ENCODE measurements at regions not wholly inside any gene's neighbourhood (a gene's known extent, or its start where the extent isn't known, plus 50 kb on each side); places are given as distances from the start of the nearest gene placed in this dataset.
"Not testable (repeated sequence)": the region's sequence is repeated elsewhere in the genome, so short reads cannot be mapped to it uniquely, and the experiment has no call there.

- peaks cover 70% of the 10 kb centered on the region for H3K27me3 ChIP-seq (ENCODE audit: insufficient read depth, insufficient read length)
- no peaks in the 10 kb centered on the region for H3K9me3 ChIP-seq (ENCODE audit: insufficient read depth, low read length)
- no peaks in the 10 kb centered on the region for H3K4me1 ChIP-seq (ENCODE audit: insufficient read depth, insufficient read length)
- DNase-seq (ENCODE audit: low read depth, low spot score): no peak
- no peak overlapping the region for H3K9ac ChIP-seq (ENCODE audit: insufficient read length, low read depth)
- H3K36me3 ChIP-seq (ENCODE audit: insufficient read depth, insufficient read length, low read length): no peaks in the 10 kb centered on the region
- no peak overlapping the region for H3K4me3 ChIP-seq (ENCODE audit: insufficient read length, low read depth)
- TF ChIP-seq ZNF274 (IDR thresholded peaks at IDR 0.05; ENCODE audit: low read depth, low read length): no peak
- no peak for TF ChIP-seq SUZ12 (IDR thresholded peaks at IDR 0.05; ENCODE audit: extremely low read depth, insufficient read depth, insufficient read length)
- TF ChIP-seq YY1 (IDR thresholded peaks at IDR 0.05; ENCODE audit: insufficient read depth, insufficient read length): no peak
Measured at GRCh38 chr14:106060276-106060975, 534.0 kb downstream of the TMEM121 start.

DNA sequence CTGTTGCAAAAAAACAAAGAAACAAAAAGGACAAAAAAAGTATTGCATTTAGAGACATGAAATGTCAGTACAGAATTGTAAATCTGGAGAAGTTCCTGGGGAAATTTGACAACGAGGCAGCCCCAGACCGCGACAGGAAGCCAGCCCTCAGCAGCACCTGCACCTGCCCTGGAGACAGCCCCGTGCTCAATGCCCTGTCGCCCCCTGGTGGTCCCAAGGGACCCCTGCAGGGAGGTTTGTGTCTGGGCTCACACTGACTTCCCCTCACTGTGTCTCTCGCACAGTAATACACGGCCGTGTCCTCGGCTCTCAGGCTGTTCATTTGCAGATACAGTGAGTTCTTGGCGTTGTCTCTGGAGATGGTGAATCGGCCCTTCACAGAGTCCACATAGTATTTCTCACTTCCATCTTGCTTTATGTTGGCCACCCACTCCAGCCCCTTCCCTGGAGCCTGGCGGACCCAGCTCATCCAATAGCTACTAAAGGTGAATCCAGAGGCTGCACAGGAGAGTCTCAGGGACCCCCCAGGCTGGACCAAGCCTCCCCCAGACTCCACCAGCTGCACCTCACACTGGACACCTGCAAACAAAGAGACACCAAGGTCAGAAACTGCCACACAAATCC lies 535.6 kb downstream of the TMEM121 start:
- H3K27me3 ChIP-seq (ENCODE audit: insufficient read depth, insufficient read length): peaks cover 75% of the 10 kb centered on the region
- not testable (repeated sequence) for H3K4me1 ChIP-seq (ENCODE audit: insufficient read depth, insufficient read length); H3K9ac ChIP-seq (ENCODE audit: insufficient read length, low read depth); H3K4me3 ChIP-seq (ENCODE audit: insufficient read length, low read depth); H3K36me3 ChIP-seq (ENCODE audit: insufficient read depth, insufficient read length, low read length); H3K9me3 ChIP-seq (ENCODE audit: insufficient read depth, low read length)
- DNase-seq (ENCODE audit: low read depth, low spot score): peak; percentile 8

DNA sequence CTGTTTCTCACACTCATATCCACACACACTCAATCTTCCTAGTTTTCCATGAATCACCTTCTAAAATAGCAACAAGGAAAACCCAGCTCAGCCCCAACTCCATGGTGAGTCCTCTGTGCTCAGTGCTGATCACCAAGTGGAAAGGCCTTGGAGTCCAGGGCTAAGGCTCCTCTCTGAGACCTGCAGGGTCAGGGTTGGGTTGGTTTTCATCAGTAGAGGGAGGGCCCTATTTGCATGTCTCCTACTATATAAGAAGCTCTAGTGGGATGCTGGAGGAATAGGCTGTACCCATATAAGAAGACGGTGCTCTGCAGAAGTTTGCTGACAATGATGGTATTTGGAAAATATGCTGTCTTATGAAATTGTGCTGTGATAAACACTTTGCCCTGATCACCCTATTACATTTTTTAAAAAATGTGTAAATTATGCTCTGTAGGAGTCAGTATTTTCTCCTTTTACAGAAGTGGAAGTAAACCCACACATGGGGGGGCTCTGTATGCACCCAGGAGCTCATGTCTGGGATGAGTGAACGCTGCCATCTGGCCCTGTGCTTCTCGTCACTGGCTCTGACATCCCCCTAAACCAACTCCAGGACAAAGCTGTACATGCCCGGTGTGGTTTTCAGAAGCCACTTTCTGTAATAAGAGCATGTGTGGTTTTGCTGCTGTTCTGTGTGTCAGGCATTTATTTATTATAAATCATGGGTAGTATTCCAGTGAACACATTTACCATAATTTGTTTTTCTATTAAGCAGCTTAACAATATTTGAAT lies 536.3 kb downstream of the TMEM121 start:
- no peak overlapping the region for H3K9ac ChIP-seq (ENCODE audit: insufficient read length, low read depth)
- no peaks in the 10 kb centered on the region for H3K4me1 ChIP-seq (ENCODE audit: insufficient read depth, insufficient read length)
- no peak overlapping the region for H3K4me3 ChIP-seq (ENCODE audit: insufficient read length, low read depth)
- TF ChIP-seq YY1 (IDR thresholded peaks at IDR 0.05; ENCODE audit: insufficient read depth, insufficient read length): no peak
- no peaks in the 10 kb centered on the region for H3K36me3 ChIP-seq (ENCODE audit: insufficient read depth, insufficient read length, low read length)
- H3K27me3 ChIP-seq (ENCODE audit: insufficient read depth, insufficient read length): peaks cover 78% of the 10 kb centered on the region
- H3K9me3 ChIP-seq (ENCODE audit: insufficient read depth, low read length): no peaks in the 10 kb centered on the region
- no peak for DNase-seq (ENCODE audit: low read depth, low spot score)

DNA sequence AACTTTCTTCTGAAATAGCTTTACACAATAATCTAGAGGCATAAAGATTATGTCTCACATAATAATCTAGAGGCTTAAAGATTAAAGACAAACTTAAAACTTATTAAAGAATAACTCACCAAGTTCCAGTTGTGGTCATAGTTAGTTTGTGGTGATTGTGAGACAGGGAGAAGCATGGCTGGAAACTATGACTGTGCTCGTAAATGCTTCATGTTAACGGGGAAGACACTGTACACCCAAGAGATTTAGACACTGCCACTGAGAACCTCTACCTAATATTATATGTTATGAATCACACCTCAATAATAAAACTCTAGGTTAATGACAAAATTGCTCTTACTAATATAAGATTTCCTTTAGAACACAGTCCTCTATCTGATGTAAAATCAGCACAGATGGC lies 541.6 kb downstream of the TMEM121 start:
- Histone ChIP-seq H3K9me3 (ENCODE audit: insufficient read depth, low read length) (no peaks in the 10 kb centered on the region), H3K4me3 (ENCODE audit: insufficient read length, low read depth) (no peak overlapping the region), H3K36me3 (ENCODE audit: insufficient read depth, insufficient read length, low read length) (no peaks in the 10 kb centered on the region), H3K27me3 (ENCODE audit: insufficient read depth, insufficient read length) (peaks cover 93% of the 10 kb centered on the region), H3K4me1 (ENCODE audit: insufficient read depth, insufficient read length) (no peaks in the 10 kb centered on the region), H3K9ac (ENCODE audit: insufficient read length, low read depth) (no peak overlapping the region)
- TF ChIP-seq YY1 (IDR thresholded peaks at IDR 0.05; ENCODE audit: insufficient read depth, insufficient read length) (no peak), ZNF274 (IDR thresholded peaks at IDR 0.05; ENCODE audit: low read depth, low read length) (no peak), SUZ12 (IDR thresholded peaks at IDR 0.05; ENCODE audit: extremely low read depth, insufficient read depth, insufficient read length) (no peak)
- no peak for DNase-seq (ENCODE audit: low read depth, low spot score)

DNA sequence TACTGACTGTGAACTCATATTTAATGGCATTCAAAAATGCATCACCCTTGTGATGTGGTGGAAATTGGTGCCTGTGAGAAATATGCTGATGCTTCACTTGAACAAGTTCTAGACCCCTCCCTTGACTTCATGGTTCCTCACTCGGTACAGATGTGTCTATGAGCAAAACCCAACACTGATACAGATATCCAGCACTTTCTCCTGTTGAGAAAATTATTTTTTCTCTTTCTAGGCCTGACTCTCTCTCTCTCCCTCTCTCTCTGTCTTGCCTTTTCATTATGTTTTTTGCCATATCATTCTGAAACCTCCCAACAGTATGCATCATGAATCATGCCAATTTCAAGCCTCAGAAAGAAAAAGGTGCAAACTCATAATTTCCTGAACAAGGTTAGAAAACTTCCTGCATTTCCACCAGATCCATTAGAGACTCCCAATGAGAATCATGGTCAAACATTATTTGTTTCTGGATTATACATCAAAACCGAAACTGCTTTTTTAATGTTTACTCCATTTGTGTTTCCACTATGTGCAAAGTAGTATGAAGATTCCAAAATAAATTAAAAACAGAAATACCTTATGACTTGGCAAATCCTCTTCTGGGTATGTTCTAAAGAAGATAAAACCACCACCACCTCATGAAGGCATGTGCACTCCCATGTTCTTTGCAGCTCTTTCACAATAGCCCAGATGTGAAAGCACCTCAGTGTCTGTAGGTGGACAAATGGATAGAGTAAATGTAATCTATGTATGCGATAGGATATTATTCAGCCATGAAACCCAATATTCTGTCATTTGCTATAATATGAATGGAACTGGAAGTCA lies 543.6 kb downstream of the TMEM121 start:
- H3K9me3 ChIP-seq (ENCODE audit: insufficient read depth, low read length): no peaks in the 10 kb centered on the region
- peaks cover 82% of the 10 kb centered on the region for H3K27me3 ChIP-seq (ENCODE audit: insufficient read depth, insufficient read length)
- H3K4me3 ChIP-seq (ENCODE audit: insufficient read length, low read depth): no peak overlapping the region
- no peaks in the 10 kb centered on the region for H3K4me1 ChIP-seq (ENCODE audit: insufficient read depth, insufficient read length)
- no peak overlapping the region for H3K9ac ChIP-seq (ENCODE audit: insufficient read length, low read depth)
- DNase-seq (ENCODE audit: low read depth, low spot score): no peak
- H3K36me3 ChIP-seq (ENCODE audit: insufficient read depth, insufficient read length, low read length): no peaks in the 10 kb centered on the region
- TF ChIP-seq ZNF274 (IDR thresholded peaks at IDR 0.05; ENCODE audit: low read depth, low read length) (no peak), YY1 (IDR thresholded peaks at IDR 0.05; ENCODE audit: insufficient read depth, insufficient read length) (no peak), SUZ12 (IDR thresholded peaks at IDR 0.05; ENCODE audit: extremely low read depth, insufficient read depth, insufficient read length) (no peak)

DNA sequence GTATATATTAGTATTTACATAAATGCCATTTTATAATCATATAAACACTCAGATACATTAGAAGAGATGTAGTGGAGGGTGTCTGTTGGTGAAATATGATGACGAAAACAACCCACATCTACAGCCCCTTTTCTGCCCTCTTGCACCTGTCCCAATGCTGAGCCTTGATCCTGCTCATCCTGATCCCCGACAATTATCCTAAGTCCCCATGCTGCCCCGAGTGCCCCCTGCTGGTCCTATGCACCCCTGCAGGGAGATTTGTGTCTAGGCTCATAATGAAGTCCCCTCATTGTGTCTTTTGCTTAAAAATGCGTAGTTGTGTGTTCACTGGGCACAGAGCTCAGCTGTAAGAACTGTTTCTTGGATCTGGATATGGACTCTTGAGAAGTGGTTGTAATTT lies 554.5 kb downstream of the TMEM121 start:
- H3K4me3 ChIP-seq (ENCODE audit: insufficient read length, low read depth): no peak overlapping the region
- peaks cover 31% of the 10 kb centered on the region for H3K27me3 ChIP-seq (ENCODE audit: insufficient read depth, insufficient read length)
- TF ChIP-seq ZNF274 (IDR thresholded peaks at IDR 0.05; ENCODE audit: low read depth, low read length) (no peak), YY1 (IDR thresholded peaks at IDR 0.05; ENCODE audit: insufficient read depth, insufficient read length) (no peak), SUZ12 (IDR thresholded peaks at IDR 0.05; ENCODE audit: extremely low read depth, insufficient read depth, insufficient read length) (no peak)
- H3K36me3 ChIP-seq (ENCODE audit: insufficient read depth, insufficient read length, low read length): no peaks in the 10 kb centered on the region
- DNase-seq (ENCODE audit: low read depth, low spot score): no peak
- no peaks in the 10 kb centered on the region for H3K9me3 ChIP-seq (ENCODE audit: insufficient read depth, low read length)
- no peak overlapping the region for H3K9ac ChIP-seq (ENCODE audit: insufficient read length, low read depth)
- H3K4me1 ChIP-seq (ENCODE audit: insufficient read depth, insufficient read length): no peaks in the 10 kb centered on the region

- not testable (repeated sequence) for H3K9ac ChIP-seq (ENCODE audit: insufficient read length, low read depth); H3K9me3 ChIP-seq (ENCODE audit: insufficient read depth, low read length); H3K4me1 ChIP-seq (ENCODE audit: insufficient read depth, insufficient read length); H3K4me3 ChIP-seq (ENCODE audit: insufficient read length, low read depth); DNase-seq (ENCODE audit: low read depth, low spot score); H3K36me3 ChIP-seq (ENCODE audit: insufficient read depth, insufficient read length, low read length)
- peaks cover 37% of the 10 kb centered on the region for H3K27me3 ChIP-seq (ENCODE audit: insufficient read depth, insufficient read length)
Measured at GRCh38 chr14:106081721-106082120, 555.3 kb downstream of the TMEM121 start.

Data from NT2/D1 (cell line).